ENCODE measurements at regions not wholly inside any gene's neighbourhood (a gene's known extent, or its start where the extent isn't known, plus 50 kb on each side); places are given as distances from the start of the nearest gene placed in this dataset.
"Not testable (repeated sequence)": the region's sequence is repeated elsewhere in the genome, so short reads cannot be mapped to it uniquely, and the experiment has no call there.

DNA sequence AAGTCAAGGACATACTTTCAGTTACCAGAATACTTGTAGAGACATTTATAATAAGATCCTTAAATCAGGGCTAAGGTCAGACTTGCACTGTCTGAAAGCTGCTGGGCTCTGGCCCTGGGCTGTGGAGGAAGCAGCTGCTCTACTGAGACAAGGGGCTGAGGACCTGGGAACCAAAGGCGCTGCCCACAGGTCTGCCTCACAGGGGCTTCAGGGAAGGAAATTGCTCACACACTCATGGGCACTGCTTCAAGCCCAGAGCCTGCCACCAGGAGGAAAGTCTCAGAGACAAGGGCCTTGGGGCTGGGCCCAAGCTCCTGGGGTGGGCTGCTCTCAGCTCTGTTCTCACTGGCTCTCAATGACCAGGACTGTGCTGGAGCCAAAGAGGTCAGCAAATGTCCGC lies 614.1 kb downstream of the RPIA start:
- not testable (repeated sequence) for DNase-seq (ENCODE audit: low spot score)

DNA sequence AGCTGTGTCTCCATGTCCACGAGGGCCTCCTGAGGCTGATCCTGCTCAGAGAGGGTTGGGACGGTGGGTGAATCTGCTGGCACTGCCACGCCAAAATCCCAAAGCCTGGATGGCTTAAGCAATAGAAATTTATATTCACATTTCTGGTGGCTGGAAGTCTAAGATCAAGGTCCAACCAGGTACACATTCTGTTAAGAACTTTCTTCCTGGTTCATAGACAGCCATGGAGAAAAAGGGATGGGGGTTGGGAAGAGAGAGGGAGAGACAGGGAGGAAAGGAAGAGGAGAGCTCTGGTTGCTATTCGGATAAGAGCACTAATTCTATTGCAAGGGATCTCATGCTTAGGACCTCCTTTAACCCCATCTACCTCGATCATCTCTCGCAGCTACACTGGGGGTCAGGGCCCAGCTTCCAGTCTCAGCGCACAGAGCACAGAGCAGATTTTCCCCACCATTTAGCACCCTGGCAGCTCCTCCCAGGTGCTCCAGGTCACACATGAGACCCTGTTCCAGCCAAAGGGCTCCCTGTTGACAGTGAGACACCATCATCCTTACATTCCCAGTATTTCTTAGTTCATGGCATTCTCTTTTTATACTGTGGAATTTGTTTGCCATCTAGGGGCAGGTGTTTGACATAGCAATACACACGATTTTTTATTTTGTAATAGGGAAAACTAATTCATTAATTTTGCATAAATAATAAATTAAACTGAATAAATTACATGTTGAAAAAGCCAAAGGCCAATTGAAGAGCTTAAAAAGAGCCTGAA lies 615.6 kb downstream of the RPIA start:
- DNase-seq (ENCODE audit: low spot score) = not testable (repeated sequence)

DNA sequence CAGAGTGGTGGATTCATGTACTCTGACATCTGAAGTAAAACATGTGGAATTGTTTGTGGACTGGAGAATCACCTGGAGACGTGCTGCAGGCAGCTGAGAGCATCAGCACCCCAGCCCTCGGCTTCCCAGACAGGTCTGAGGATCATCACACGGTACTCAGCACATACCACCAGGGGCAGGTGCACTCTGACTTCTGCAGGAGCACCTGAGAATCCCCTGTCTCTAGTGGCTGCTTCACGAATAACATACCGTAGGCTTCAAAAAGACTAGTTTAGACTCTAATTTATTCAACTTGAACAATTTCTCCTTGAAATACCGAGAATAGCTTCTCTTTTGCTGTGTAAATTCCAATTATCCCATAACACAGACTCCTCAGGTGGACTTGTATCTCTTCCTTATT lies 627.5 kb downstream of the RPIA start:
- DNase-seq (ENCODE audit: low spot score) = not testable (repeated sequence)

DNA sequence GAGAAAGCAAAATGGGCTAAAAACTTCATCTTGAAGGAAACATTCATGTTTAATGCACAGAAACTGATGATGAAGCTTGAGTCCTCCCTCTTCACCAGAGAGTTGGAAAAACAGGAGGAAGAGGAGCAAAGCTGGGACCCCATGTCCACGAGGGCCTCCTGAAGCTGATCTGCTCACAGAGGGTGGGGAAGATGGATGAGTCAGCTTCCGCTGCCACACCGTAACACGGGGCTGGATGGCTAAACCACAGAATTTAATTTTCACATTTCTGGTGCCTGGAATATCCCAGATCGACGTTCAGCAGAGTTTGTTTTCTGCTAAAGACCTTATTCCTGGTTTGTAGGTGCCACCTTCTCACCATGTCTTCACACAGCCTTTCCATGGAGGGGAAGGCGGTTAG lies 634.4 kb downstream of the RPIA start:
- not testable (repeated sequence) for DNase-seq (ENCODE audit: low spot score)

DNA sequence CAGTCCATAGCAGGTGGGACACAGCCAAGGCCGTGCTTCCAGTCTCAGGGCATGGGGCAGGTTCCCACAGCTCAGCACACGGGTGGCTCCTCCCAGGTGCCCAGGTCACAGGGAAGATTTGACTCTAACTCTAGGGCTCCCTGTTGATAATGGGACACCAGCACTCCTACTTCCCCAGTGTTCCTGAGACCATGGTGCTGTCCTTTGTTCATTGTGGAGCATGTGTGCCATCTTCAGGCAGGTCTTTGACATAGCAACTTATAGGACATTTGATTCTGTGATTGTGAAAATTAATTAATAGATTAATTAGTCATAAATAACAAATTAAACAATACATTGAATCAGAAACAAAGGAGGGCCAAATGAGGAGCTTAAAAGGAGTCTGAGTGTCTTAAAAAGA lies 635.0 kb downstream of the RPIA start:
- not testable (repeated sequence) for DNase-seq (ENCODE audit: low spot score)

DNA sequence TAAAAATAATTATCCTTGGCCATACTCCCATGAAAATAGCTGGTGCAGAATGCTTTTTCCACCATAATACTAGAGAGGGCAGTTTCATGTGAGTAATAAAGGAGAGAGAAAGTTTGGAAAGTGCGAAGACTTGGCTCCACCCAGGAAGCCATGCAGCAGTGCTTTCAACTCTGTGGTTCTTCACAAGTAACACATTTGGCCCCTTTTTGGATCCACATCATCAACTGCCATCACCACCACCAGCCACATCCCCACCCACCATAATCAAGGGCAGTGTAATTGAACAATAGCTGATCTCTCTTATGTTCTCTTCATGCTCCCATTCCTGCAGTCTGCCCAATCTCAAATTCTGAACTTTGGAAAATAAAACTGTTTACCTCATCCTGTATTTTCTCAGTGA lies 637.3 kb downstream of the RPIA start:
- not testable (repeated sequence) for DNase-seq (ENCODE audit: low spot score)
